ENCODE measurements at regions not wholly inside any gene's neighbourhood (a gene's known extent, or its start where the extent isn't known, plus 50 kb on each side); places are given as distances from the start of the nearest gene placed in this dataset.

DNA sequence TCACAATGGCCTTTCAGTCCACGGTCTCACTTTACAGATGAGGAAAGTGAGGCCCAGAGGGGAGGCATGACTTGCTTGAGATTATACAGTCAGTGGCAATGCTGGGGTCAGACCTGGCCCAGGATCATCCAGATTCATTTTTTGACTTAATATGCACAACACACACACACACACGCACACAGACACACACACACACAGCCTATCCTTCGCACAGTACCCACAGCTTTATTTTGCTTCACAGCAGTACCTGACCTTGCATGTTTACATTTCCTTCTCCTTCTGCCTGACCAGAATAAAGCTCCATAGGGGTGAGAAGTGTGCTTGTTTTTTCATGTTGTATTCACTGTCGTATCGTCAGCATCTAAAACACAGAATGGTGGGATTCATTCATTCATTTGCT is 79.8 kb downstream of the VEGFA start:
- no peak for DNase-seq (ENCODE audit: low read depth in 3 of 3)

DNA sequence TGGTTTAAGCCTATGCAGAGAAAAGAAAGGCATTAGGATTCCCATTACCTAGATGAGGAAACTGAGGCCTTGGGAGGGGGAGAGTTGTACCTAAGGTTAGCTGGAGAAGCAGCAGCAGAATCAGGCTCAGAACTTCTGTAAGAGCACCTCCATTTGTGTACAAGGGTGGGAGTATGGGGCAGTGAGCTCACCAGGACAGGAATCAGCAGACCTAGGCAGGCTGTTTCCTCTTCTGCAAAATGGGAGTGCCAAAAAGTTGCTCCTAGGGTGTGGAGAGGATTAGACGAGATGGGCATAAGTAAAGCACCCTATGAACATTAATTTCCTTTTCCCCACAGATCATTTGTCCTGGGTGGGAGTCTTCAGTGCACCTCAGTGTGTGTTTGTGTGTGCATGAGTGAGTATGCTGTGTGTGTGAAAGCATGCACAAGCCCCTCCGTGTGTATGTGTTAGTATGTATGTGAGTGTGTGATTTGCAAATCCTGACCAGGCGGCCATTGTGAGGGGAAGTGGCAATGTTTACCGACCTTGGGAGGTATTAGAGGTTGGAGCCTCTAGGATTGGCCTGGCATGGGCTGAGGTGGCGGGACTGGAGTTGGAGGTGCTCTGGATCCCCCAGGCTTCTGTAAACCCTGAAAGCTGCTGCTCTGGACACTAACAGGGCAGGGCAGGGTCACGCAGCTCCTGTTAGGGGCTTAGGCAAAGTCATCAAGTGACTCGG is 78.8 kb downstream of the VEGFA start:
- DNase-seq (ENCODE audit: low read depth in 3 of 3): no peak

DNA sequence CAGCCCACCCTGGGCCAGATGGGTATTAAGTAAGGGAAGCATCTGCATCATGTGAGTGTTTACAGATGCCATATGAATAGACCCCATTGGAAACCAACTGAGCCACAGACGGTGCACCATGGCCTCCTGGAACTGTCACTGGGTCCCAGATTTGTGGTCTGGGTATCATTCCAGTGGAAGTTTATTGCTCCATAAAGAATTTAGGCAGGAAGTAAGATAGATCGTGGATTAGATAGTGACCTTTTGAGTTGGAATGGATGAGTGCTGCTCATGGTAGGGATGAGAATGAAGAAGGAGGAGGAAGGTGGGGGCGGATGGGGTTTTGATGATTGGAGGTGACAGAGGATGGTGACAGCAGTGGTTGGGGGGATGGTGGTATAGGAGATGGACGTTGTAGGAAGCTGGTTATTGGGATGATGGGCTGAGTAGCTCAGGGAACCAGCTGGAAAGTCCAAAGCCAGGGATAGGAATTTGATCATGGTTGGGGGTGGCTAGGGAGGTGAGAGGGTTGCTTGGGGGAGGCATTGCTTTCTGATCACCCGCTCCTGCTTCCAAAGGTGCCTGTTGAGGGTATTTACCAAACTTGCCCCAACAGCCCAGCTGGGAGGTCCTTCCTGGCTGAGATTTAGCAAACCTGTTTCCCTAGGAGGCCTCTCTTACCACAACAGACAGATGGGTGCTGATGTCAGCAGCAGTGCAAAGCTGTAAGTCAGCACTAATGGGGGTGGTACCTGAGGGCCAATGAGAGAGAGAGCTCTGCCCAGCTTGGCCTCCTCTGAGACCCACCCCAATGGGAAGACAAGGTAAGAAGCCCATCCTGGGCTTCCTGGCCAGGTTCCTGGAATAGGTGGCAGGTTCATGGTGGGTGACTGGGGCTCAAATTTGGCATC is 78.0 kb downstream of the VEGFA start:
- DNase-seq (ENCODE audit: low read depth in 3 of 3): no peak

DNA sequence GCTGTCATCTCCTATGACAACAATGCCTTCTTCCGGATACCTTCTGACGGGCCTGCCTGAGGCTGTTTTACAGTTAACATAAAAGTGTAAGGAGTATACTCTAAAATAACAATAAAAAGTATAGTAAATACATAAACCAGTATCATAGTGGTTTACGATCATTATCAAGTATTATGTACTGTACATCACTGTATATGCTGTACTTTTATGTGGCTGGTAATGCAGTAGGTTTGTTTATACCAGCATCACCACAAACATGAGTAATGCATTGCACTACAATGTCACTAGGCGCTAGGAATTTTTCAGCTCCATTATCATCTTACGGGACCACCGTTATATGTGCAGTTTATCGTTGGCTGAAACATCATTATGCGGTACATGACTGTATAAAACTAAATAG is 76.5 kb downstream of the VEGFA start:
- DNase-seq (ENCODE audit: low read depth in 3 of 3): no peak

DNA sequence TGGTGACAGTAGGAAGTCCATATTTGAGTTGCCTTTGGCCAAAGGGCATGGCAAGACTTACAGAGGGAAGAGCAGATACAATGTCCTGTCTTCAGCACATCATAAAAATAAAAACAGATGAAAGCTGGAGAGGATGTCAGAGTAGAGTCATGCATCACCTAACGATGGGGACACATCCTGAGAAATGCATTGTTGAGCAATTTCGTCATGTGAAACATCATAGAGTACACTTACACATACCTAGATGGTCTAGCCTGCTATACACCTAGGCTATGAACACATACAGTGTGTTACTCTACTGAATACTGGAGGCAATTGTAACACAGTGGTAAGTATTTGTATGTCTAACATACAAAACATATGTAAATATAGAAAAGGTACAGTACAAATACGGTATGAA is 75.6 kb downstream of the VEGFA start:
- no peak for DNase-seq (ENCODE audit: low read depth in 3 of 3)

DNA sequence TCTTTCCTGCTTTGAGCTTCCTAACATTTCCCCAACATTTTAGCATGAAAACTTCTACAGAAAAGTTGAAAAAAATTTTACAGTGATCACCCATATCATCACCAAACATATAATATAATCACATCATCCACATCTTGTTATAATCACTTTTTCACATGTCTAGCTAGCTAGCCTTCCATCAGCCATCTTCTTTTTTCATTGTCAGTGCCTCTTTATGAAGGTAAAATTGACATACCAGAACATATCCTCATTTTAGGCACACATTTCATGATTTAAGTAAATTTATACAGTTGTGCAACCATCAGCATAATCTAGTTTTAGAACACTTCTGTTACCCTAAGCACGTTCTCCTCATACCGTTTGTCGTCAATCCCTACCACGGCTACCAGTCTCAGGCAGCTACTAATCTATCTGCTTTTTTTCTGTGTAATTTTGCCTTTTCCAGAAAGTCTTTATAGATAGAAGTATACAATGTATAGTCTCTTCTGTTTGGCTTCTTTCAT is 73.7 kb downstream of the VEGFA start:
- no peak for DNase-seq (ENCODE audit: low read depth in 3 of 3)

DNA sequence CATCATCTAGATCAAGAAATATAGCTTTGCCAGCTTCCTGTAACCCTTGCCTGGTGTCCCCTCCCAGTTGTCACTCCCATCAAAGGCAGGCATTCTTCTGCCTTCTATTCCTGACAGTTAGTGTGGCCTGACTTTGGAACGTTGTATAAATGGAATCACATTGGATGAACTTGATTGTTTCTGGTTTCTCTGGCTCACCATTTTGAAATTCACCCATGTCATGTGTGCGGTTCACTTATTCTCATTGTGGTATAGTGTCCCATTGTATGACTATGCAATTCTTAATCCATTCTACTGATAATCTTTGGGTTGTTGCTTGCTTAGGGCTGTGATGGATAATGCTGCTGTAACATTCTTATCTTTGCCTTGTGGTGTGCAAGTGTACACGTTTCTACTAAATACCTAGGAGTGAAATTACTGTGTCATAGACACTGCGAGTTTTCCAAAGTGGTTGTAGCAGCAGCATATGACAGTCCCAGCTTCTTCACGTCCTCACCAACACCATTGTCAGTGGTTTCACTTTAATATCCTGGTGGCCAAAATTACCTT is 73.2 kb downstream of the VEGFA start:
- DNase-seq (ENCODE audit: low read depth in 3 of 3): no peak

DNA sequence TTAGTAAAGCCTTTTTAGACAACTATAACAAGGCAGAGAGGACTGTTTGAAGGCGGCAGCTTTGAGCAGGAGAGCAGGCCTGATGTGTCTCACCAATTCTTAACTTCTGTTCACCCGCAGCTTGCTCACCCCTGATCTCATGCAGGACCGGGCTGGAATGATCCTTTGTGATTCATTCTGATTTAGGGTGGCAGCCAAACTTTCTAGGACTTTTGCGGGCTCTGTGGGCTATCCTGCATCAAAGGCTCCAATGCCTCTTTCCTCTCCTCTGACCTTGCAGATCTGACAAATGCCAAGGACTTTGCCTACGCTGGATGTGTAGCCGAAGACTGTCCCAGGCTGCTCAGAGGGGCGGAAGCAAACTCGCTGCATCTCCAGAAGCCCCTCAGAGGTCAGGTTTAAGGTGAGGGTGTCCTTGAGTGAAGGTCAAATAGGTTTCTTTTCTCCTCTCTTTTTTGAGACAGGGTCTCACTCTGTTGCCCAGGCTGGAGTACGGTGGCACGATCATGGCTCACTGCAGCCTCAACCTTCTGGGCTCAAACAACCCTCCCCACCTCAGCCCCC is 72.3 kb downstream of the VEGFA start:
- DNase-seq (ENCODE audit: low read depth in 3 of 3): no peak

DNA sequence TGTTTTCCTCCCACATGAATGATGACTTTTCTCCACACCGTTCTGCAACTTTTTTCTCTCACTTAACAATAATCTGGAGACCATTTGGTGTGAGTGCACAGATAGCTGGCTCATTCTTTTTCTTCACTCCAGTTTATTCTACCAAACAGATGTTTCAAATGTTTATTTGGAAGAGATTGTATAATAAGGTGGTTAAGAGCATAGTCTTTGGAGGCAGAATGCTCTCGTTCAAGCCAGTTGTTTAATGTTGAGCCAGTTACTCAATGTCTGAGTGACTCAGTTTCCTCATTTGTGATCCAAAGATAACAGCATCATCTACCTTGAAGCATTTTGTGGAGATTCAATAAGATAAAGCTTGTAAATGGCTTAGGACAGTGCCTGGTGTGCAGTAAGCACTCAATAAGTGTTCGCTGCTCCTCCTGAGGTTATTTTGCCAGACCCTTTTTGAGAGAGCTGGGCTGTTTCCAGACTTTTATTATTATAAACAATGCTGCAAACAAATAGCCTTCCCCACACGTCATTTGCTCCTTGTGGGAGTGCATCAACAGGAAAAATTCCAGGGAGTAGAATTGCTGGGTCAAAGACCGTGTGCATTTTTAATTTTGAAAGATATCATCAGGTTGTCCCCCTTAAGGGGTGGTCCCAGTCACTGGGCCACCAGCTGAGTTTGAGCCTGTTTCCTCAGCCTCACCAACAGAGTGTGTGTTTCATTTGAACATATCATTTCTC is 70.6 kb downstream of the VEGFA start:
- DNase-seq (ENCODE audit: low read depth in 3 of 3): no peak

DNA sequence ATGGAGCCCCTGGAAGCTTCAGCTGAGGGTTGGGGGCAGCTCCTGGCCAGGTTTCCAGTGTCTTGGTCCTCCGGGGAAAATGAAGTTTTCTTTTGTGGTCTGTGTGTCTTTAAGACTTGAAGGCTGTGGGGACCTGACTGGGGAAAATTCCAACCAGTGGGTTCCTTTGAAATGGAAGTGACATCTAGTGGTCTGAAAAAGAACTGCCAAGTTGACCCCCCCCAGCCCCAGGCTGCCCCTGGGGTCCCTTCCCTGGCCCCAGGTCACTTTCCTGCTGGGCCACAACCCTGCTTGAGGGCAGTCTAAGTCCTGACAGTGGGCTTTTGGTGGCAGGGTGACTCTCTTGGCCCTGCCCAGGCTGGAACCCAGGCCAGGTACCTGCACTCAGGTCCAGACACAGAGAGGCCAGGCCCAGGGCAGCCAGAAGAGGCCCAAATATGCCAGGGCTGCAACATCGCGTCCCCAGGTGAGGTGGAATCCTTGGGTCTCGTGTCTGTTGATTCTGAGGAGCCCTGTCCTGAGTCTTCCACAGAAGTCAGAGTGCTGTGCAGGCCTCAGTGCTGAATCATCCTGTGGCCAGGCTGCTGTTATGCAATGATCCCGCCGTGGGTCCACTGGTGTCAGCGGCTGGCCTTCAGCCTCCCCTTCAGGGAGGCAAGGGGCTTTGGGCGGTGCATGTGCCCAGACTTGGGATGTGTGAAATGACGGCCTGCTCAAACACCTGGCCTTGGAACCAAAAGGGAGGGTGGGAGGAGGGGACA is 68.4 kb downstream of the VEGFA start:
- no peak for DNase-seq (ENCODE audit: low read depth in 3 of 3)

DNA sequence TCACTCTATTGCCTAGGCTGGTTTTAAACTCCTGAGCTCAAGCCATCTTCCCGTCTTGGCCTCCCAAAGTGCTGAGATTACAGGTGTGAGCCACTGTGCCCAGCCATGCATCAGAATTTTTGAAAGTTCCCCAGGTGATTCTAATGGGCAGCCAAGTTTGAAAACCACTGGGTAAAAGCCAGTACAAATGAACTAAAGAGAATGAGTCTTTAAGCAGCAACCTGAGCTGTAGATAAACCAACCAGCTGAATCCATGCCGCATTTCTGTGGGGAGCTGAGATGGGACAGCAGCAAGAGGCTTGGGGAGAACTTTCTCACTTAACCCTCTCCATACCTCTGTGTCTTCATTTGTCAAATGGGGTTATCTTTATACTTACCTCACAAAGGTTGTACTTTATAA is 67.5 kb downstream of the VEGFA start:
- DNase-seq (ENCODE audit: low read depth in 3 of 3): no peak

DNA sequence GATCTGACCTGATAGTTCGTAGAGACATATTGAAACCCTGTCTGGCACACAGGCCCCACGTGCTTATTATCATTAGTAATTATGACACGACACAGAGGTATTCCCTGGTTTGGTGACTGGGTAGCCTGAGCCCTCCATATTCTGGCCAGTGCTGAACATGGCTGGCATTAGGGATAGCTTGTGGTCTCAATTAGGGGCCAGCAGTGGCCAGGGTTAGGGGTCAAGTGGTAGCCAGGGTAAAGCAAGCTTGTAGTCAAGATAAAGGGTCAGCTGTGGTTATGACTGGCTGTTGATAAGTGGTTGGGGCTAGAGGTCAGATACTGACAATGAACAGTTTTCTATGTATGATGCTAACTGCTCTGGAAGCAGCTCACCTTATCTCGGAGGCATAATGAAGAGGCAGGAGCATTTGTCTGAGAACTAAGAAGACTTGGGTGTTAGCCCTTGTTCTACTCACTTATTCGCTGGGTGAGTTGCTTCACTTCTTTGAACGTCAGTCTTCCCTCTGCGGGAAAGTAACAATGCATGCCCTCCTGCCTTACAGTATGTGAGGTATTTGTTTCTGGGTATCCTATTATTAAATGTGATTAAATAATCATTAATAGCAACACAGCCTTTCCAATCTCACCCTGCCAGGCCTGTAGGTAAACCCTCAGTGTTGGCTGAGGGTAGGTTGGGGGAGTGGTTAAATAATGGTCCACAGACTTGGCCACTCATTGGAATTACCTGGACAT is 66.7 kb downstream of the VEGFA start:
- DNase-seq (ENCODE audit: low read depth in 3 of 3): no peak

All from stimulated activated CD4-positive, alpha-beta T cell treated with anti-CD3 and anti-CD28 coated beads, TNF-alpha, amount 100 ng/mL, for 48 hours (primary cell).